ENCODE measurements at regions not wholly inside any gene's neighbourhood (a gene's known extent, or its start where the extent isn't known, plus 50 kb on each side); places are given as distances from the start of the nearest gene placed in this dataset.
A peak's percentile ranks its signal among the peaks of the same experiment; 100 is the strongest.
"Not testable (repeated sequence)": the region's sequence is repeated elsewhere in the genome, so short reads cannot be mapped to it uniquely, and the experiment has no call there.

GRCh38 chr21:9028624-9029431 lies 1492.6 kb upstream of the TPTE start:
- H3K9me3 Mint-ChIP-seq; H3K4me3 Mint-ChIP-seq; H3K27ac Mint-ChIP-seq; H3K27me3 Mint-ChIP-seq; H3K4me1 Mint-ChIP-seq (ENCODE audit: low read depth); H3K36me3 Mint-ChIP-seq (ENCODE audit: low read depth): not testable (repeated sequence)
- DNase-seq, result peak; percentile 39

GRCh38 chr21:9030141-9030665 lies 1491.2 kb upstream of the TPTE start:
- H3K36me3 Mint-ChIP-seq (ENCODE audit: low read depth); H3K27ac Mint-ChIP-seq; H3K4me1 Mint-ChIP-seq (ENCODE audit: low read depth); H3K4me3 Mint-ChIP-seq; DNase-seq; H3K9me3 Mint-ChIP-seq; H3K27me3 Mint-ChIP-seq: not testable (repeated sequence)

GRCh38 chr21:9031482-9032374 lies 1489.7 kb upstream of the TPTE start:
- H3K4me3 Mint-ChIP-seq; H3K27me3 Mint-ChIP-seq; H3K27ac Mint-ChIP-seq; H3K9me3 Mint-ChIP-seq; H3K4me1 Mint-ChIP-seq (ENCODE audit: low read depth); H3K36me3 Mint-ChIP-seq (ENCODE audit: low read depth): not testable (repeated sequence)
- DNase-seq, result peak; percentile 33

DNA sequence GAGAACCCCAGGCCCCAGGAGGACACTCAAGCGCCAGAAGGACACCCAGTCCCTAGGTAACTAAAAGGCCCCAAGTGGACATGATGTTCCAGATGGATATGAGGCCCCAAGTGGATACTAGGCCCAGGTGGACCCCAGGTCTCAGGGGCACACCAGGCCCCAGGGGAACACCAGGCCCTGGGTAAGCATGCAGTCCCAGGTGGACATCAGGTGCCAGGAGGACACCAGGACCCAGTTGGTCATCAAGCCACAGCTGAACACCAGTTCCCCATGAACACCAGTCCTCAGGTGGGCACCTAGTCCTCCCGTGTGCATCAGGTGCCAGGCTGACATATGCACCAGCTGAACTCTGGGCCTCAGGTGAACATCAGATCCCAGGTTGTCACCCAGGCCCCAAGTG lies 1488.8 kb upstream of the TPTE start:
- H3K27me3 Mint-ChIP-seq; H3K4me1 Mint-ChIP-seq (ENCODE audit: low read depth); H3K9me3 Mint-ChIP-seq; DNase-seq; H3K36me3 Mint-ChIP-seq (ENCODE audit: low read depth); H3K27ac Mint-ChIP-seq; H3K4me3 Mint-ChIP-seq: not testable (repeated sequence)

GRCh38 chr21:9033295-9033694 lies 1488.1 kb upstream of the TPTE start:
- not testable (repeated sequence) for H3K36me3 Mint-ChIP-seq (ENCODE audit: low read depth); H3K9me3 Mint-ChIP-seq

GRCh38 chr21:9034491-9035200 lies 1486.7 kb upstream of the TPTE start:
- H3K4me1 Mint-ChIP-seq (ENCODE audit: low read depth); DNase-seq; H3K4me3 Mint-ChIP-seq; H3K27me3 Mint-ChIP-seq; H3K9me3 Mint-ChIP-seq; H3K36me3 Mint-ChIP-seq (ENCODE audit: low read depth); H3K27ac Mint-ChIP-seq: not testable (repeated sequence)

More at GRCh38 chr21:9033295-9033694, 1488.1 kb upstream of the TPTE start:
- H3K27ac Mint-ChIP-seq; H3K4me3 Mint-ChIP-seq; H3K27me3 Mint-ChIP-seq; H3K4me1 Mint-ChIP-seq (ENCODE audit: low read depth); DNase-seq: not testable (repeated sequence)

- not testable (repeated sequence) for H3K4me1 Mint-ChIP-seq (ENCODE audit: low read depth); H3K27ac Mint-ChIP-seq; H3K9me3 Mint-ChIP-seq; H3K4me3 Mint-ChIP-seq; H3K27me3 Mint-ChIP-seq; H3K36me3 Mint-ChIP-seq (ENCODE audit: low read depth)
- peak; percentile 32 for DNase-seq
Observed at GRCh38 chr21:9035225-9035624, 1486.2 kb upstream of the TPTE start.

- H3K9me3 Mint-ChIP-seq, result peaks cover 10% of the 10 kb centered on the region
- H3K4me1 Mint-ChIP-seq (ENCODE audit: low read depth); H3K36me3 Mint-ChIP-seq (ENCODE audit: low read depth); DNase-seq; H3K27ac Mint-ChIP-seq; H3K4me3 Mint-ChIP-seq; H3K27me3 Mint-ChIP-seq: not testable (repeated sequence)
Observed at GRCh38 chr21:9035970-9036369, 1485.4 kb upstream of the TPTE start.

GRCh38 chr21:9036966-9037587 lies 1484.3 kb upstream of the TPTE start:
- peaks cover 10% of the 10 kb centered on the region for H3K9me3 Mint-ChIP-seq
- not testable (repeated sequence) for H3K4me1 Mint-ChIP-seq (ENCODE audit: low read depth); H3K4me3 Mint-ChIP-seq; H3K36me3 Mint-ChIP-seq (ENCODE audit: low read depth); H3K27ac Mint-ChIP-seq; DNase-seq; H3K27me3 Mint-ChIP-seq

- H3K4me3 Mint-ChIP-seq; H3K27ac Mint-ChIP-seq; H3K36me3 Mint-ChIP-seq (ENCODE audit: low read depth); H3K27me3 Mint-ChIP-seq; H3K4me1 Mint-ChIP-seq (ENCODE audit: low read depth): not testable (repeated sequence)
- peak; percentile 30 for DNase-seq
- peaks cover 10% of the 10 kb centered on the region for H3K9me3 Mint-ChIP-seq
Observed at GRCh38 chr21:9037588-9038544, 1483.5 kb upstream of the TPTE start.

- Mint-ChIP-seq H3K27ac (peak overlapping the region; percentile 37), H3K9me3 (peaks cover 10% of the 10 kb centered on the region)
- not testable (repeated sequence) for H3K36me3 Mint-ChIP-seq (ENCODE audit: low read depth); H3K4me3 Mint-ChIP-seq; H3K27me3 Mint-ChIP-seq; H3K4me1 Mint-ChIP-seq (ENCODE audit: low read depth)
- DNase-seq, result peak; percentile 28
Observed at GRCh38 chr21:9039520-9040365, 1481.6 kb upstream of the TPTE start.

- H3K9me3 Mint-ChIP-seq, result peaks cover 10% of the 10 kb centered on the region
- not testable (repeated sequence) for H3K36me3 Mint-ChIP-seq (ENCODE audit: low read depth); H3K27me3 Mint-ChIP-seq; H3K27ac Mint-ChIP-seq; DNase-seq; H3K4me3 Mint-ChIP-seq; H3K4me1 Mint-ChIP-seq (ENCODE audit: low read depth)
Observed at GRCh38 chr21:9040406-9040805, 1481.0 kb upstream of the TPTE start.
